BE2C (cell line): ENCODE measurements at regions not wholly inside any gene's neighbourhood (a gene's known extent, or its start where the extent isn't known, plus 50 kb on each side); places are given as distances from the start of the nearest gene placed in this dataset.
"Not testable (repeated sequence)": the region's sequence is repeated elsewhere in the genome, so short reads cannot be mapped to it uniquely, and the experiment has no call there.

ENCODE experiments used
- DNase-seq: peaks from one replicate; pipeline ENCODE4 v3.0.0-alpha.2; 2020
- H3K27me3 ChIP-seq: fragments of 250-450 bp; sonication (Bioruptor Pico); 2 replicates; pipeline ENCODE4 v1.5.1; 2020; ENCODE audit warnings: mild to moderate bottlenecking
- H3K36me3 ChIP-seq: fragments of 250-450 bp; sonication (Bioruptor Pico); 2 replicates; pipeline ENCODE4 v1.5.1; 2020; ENCODE audit warnings: mild to moderate bottlenecking
- H3K4me1 ChIP-seq: fragments of 250-450 bp; sonication (Bioruptor Pico); 2 replicates; pipeline ENCODE4 v1.5.1; 2020
- H3K4me3 ChIP-seq: 2 replicates; pipeline ENCODE4 v1.5.1; 2011; ENCODE audit warnings: low read depth, low read length
- H3K9me3 ChIP-seq: fragments of 250-450 bp; sonication (Bioruptor Pico); 2 replicates; pipeline ENCODE4 v1.5.1; 2020
- TF ChIP-seq, protein P1 (sequence below): IDR thresholded peaks from 2 replicates; pipeline ENCODE4 v1.5.1; 2012; ENCODE audit warnings: mild to moderate bottlenecking, low read depth, low read length

DNA sequence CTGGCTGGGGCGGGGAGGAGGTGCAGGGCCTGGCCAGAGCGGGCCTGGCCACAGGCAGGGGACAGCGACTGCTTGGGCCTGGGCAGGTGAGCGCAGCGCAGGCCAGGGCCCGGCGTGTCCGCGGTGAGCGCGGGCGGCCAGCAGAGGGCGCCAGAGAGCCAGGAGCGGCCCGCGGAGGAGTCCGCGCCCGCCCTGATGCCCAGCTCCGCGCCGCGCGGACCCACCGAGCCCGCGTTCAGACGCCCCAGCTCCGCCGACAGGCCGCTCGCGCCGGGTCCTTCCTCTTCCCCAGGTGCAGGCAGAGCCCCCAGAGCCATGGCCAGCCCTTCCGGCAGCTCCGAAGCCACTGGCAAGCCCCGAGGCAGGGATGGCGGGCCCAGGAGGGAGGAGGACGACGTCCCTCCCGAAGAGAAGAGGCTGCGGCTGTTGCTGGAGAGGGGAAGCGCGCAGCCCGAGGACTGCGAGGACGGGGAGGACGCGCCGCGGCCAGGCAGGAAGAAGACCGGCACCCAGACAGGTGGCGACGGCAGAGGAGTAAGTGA is 171.1 kb upstream of the OSBPL11 start:
- peak; percentile 76 for DNase-seq
- peak overlapping the region; percentile 46 for H3K4me3 ChIP-seq
- not testable (repeated sequence) for H3K36me3 ChIP-seq, H3K4me1 ChIP-seq, H3K27me3 ChIP-seq, H3K9me3 ChIP-seq
- TF ChIP-seq, protein P1, sequence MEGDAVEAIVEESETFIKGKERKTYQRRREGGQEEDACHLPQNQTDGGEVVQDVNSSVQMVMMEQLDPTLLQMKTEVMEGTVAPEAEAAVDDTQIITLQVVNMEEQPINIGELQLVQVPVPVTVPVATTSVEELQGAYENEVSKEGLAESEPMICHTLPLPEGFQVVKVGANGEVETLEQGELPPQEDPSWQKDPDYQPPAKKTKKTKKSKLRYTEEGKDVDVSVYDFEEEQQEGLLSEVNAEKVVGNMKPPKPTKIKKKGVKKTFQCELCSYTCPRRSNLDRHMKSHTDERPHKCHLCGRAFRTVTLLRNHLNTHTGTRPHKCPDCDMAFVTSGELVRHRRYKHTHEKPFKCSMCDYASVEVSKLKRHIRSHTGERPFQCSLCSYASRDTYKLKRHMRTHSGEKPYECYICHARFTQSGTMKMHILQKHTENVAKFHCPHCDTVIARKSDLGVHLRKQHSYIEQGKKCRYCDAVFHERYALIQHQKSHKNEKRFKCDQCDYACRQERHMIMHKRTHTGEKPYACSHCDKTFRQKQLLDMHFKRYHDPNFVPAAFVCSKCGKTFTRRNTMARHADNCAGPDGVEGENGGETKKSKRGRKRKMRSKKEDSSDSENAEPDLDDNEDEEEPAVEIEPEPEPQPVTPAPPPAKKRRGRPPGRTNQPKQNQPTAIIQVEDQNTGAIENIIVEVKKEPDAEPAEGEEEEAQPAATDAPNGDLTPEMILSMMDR, result peak; percentile 35; the same call in 1 of the 2 replicates

DNA sequence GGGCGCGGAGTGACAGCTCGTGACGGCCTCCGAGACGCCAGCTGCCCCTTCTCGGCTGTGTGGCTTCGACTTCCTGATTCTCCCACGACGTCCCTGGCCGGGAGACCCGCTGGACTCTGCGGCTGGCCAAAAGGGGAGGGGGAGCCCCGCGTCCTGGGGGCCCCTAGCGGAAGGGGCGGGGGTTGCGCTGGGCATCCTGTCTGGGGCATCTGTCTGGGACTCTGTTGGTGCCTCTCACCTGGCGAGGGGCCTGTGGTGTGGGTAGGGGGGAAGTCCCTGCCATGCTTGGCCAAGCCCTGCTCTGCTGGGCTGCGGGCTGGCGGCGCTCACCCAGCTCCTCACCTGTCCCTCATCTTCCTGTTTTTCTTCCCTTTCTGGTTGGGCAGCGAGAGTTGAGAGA is 171.6 kb upstream of the OSBPL11 start:
- H3K9me3 ChIP-seq, H3K36me3 ChIP-seq, DNase-seq, H3K27me3 ChIP-seq, H3K4me1 ChIP-seq, H3K4me3 ChIP-seq: not testable (repeated sequence)

DNA sequence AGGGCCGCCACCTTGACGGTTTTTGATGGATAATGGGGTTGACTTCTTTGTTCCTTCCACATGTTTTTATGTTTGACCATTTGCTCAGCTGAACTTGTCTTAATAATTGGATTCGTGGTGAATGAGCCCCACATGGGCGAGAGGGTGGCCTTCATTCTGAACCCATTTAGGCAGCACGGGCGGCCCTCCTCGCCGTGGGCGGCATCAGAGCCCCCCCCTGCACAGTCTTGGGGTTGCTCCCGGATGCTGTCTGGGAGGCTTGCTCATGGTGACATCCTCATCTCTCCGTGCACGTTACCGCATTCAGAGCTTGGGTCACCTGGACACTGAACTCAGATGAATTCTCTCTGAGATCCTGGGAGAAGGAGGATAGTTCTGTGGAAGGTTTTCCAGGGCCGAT is 172.3 kb upstream of the OSBPL11 start:
- no peak overlapping the region for H3K4me3 ChIP-seq
- TF ChIP-seq, protein P1, result no peak

DNA sequence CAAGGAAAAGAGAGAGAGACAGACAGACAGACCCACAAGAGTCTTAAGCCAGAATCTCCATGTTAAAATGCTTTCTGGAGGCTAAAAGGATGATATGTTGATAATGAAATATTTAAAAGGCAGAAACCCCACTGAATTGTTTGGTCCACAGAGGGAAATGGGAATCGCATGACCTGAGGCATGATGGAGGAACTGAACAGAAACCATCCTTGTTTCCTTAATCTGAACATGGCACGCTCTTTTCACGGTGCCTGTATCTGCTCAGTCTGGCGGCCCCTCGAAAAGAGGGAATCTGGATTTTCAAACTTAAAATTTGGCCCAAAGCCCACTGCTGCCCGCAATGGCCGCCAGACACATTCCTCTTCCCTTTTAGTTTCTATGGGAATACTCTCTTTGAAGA is 173.5 kb upstream of the OSBPL11 start:
- H3K9me3 ChIP-seq, DNase-seq, H3K36me3 ChIP-seq, H3K4me3 ChIP-seq, H3K27me3 ChIP-seq, H3K4me1 ChIP-seq: not testable (repeated sequence)

More for the DNA sequence above, 172.3 kb upstream of the OSBPL11 start:
- H3K9me3 ChIP-seq, result no peaks in the 10 kb centered on the region
- H3K27me3 ChIP-seq, result no peaks in the 10 kb centered on the region
- no peaks in the 10 kb centered on the region for H3K4me1 ChIP-seq
- H3K36me3 ChIP-seq, result no peaks in the 10 kb centered on the region
- no peak for DNase-seq

DNA sequence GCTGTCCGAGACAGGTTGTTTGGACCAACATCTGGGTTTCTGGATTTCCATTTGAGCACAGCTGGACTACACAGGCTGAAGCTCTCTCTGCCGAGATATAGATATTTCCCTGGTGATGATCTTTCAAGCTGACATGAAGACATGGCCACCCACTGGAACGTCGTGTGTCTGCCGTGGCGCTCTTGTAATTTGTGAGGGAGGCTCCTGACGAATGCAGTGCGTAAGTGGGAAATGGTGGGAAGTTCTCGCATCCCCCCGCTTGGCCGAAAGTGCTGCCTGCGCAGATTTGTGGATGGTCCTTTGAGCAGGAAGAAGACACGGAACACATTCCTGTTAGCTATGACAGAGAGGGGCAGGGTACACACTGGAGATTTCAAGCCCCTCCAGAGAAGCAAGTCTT is 176.2 kb upstream of the OSBPL11 start:
- not testable (repeated sequence) for H3K9me3 ChIP-seq, H3K27me3 ChIP-seq, H3K4me3 ChIP-seq, DNase-seq, H3K36me3 ChIP-seq, H3K4me1 ChIP-seq

DNA sequence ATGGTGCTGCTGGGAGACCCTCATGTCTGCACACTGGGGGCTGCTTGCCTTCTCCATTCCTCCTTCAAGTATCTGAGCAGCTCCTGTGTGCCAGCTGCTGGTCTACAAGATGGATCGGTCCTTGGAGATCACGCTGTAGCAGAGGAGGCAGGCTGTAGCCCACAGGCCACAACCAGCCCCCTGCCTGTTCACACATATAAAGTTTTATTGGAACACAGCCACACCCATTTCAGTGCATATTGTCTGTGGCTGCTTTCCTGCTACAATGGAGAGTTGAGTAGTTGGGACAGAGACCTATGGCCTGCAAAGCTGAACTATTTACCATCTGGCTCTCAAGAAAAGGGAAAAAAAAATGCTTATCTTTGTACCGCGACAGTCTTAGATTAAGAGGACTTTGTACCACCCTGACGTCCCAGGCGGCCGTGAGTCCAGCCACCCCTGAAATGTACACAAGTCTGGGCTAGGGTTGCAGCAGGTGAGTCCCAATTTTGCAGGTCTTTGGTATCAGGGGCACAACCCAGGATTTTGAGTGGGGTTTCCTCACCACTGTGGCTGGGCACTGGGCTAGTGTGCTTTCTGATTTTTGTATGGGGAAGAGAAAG is 179.2 kb upstream of the OSBPL11 start:
- not testable (repeated sequence) for H3K4me3 ChIP-seq, H3K4me1 ChIP-seq, DNase-seq, H3K9me3 ChIP-seq, H3K36me3 ChIP-seq, H3K27me3 ChIP-seq

DNA sequence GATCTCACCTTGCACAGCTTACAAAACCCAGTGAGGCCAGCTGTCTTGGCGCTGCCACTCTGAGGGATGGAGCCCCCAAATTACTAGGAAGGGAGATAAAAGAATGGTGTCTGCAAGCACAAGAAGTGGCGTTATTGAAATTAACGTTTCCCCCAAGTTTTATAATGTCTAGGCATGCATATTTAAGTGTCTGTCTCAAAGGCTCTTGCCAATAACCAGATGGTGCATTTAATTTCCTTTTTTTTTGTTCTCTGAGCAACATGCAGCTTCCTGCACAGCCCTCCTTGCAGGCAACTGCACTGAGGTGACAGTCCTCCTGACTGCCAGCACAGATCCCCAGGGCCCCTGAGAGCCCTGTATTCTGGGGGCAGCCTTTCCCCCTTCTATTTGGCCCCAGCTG is 179.8 kb upstream of the OSBPL11 start:
- H3K9me3 ChIP-seq, DNase-seq, H3K27me3 ChIP-seq, H3K36me3 ChIP-seq, H3K4me1 ChIP-seq, H3K4me3 ChIP-seq: not testable (repeated sequence)

DNA sequence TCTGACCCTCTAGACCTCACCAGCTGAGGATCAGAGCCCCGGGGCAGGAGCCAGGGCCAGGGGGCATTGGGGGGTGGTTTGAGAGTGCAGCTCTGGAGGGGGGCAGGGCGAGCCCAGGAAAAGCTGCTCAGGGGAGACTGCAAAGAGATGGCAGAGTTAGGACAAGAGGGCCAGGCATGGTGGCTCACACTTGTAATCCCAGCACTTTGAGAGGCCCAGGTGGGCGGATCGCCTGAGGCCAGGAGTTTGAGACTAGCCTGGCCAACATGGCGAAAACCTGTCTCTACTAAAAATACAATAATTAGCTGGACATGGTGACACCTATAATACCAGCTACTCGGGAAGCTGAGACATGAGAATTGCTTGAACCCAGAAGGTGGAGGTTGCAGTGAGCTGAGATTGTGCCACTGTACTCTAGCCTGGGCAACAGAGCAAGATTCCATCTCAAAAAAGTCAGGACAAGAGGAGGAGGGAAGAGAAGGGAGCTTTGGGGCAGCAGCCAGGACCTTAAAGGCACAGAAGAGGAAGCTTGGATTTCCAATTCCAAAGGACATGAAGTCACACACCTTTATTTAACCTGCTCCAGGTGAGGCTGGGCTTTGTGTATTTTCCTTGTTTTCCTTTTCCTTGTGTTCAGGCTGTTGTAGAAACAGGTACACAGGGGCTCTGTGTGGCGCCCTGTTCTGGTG is 180.5 kb upstream of the OSBPL11 start:
- H3K36me3 ChIP-seq, H3K4me1 ChIP-seq, H3K9me3 ChIP-seq, H3K4me3 ChIP-seq, H3K27me3 ChIP-seq, DNase-seq: not testable (repeated sequence)

DNA sequence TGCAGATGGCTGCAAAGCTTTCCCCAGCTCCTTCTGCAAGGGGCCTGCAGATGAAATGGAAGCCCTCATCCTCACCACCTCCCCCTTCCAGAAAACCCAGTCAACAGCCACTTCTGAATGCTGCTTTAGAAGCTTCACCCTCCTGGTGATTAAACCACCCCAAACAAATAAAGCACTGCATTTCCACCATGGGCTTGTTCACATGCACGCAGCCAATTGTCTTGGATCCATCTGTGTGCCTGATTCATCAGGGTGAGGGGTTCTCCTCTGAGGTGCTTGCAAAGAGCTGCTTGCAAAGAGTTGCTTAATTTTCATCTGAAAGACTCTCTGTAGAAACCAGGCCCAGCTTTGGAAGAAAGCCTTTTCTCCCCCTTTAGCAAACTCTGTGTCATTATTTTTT is 184.0 kb upstream of the OSBPL11 start:
- H3K4me3 ChIP-seq, H3K4me1 ChIP-seq, H3K36me3 ChIP-seq, H3K9me3 ChIP-seq, H3K27me3 ChIP-seq, DNase-seq: not testable (repeated sequence)

DNA sequence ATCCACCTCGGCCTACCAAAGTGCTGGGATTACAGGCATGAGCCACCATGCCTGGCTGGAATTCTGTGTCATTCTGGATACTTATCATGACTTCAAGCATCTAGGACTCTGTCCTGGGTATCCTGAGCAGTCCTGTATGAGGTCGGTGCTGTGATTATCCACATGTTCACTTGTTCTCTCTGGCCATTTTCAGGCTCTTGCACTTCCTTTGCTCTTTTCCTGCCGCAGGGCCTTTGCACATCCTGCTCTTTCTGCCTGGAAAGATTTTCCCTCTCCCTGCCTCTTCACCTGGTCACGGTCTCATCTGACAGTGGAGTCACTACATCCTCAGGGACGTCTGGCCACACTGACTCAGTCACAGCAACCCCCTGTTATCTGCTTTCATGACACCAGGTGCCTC is 184.6 kb upstream of the OSBPL11 start:
- H3K4me1 ChIP-seq, DNase-seq, H3K36me3 ChIP-seq, H3K4me3 ChIP-seq, H3K9me3 ChIP-seq, H3K27me3 ChIP-seq: not testable (repeated sequence)

DNA sequence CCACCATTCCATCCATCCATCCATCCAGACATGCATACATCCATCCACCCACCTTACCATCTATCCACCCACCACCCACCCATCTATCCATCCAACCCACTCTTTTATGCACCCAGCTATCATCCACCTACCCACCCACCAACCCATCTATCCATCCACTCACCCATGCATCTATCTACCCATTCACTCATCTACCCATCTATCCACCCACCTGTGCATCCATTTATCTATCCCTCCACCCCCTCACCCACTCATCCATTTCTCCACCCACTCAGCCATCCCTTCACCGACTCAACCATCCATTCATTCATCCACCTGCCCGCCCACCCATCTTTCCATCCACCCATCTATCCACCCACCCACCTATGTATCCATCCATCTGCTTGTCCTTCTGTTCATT is 186.4 kb upstream of the OSBPL11 start:
- H3K27me3 ChIP-seq, H3K36me3 ChIP-seq, H3K9me3 ChIP-seq, H3K4me3 ChIP-seq, DNase-seq, H3K4me1 ChIP-seq: not testable (repeated sequence)

DNA sequence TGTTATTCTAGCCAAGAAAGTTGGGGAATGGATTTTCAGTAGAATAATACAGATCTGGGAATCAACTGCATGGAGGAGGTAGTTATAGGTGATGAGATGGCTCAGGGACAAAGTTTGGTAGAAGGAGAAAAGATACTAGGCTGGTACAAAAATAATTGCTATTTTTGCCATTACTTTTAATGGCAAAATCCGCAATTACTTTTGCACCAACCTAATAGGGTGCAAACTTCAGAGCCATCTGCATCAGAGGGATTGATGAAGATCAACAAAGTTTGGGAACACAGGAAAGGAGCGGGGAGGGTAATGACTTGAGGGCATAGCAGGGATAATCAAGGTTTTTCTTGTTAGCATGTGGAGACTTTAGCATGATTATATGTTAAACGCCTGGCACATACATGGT is 178.7 kb upstream of the ROPN1B start:
- not testable (repeated sequence) for DNase-seq, H3K36me3 ChIP-seq, H3K9me3 ChIP-seq, H3K27me3 ChIP-seq, H3K4me3 ChIP-seq, H3K4me1 ChIP-seq

DNA sequence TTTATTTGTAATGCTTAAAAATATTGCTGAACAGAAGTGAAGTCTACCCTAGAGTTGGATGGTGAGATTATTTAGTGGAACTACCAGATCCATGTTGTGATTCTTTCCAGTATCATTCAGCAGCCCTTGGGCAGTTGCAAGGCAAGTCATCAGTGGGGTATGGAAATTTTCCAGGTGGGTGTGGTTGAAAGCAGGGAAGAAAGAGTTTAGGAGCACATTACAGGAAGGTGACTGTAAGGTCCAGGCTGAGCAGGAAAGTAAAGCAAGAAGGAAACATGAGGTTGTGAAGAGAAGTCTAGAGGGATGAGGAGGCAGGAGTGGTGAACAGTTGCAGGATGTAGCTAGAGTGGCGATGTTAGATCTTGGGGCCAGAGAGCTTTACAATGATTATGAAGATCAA is 178.0 kb upstream of the ROPN1B start:
- not testable (repeated sequence) for H3K36me3 ChIP-seq, H3K4me3 ChIP-seq, H3K4me1 ChIP-seq, H3K9me3 ChIP-seq, DNase-seq, H3K27me3 ChIP-seq

DNA sequence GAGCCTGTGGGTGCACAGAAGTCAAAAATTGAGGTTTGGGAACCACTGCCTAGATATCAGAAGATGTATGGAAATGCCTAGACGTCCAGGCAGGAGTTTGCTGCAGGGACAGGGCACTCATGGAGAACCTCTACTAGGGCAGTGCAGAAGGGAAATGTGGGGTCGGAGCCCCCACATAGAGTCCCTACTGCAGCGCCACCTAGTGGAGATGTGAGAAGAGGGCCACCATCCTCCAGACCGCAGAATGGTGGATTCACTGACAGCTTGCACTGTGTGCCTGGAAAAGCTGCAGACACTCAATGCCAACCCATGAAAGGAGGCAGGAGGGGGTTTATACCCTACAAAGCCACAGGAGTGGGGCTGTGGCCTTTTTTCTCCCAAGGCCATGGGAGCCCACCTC is 159.0 kb upstream of the ROPN1B start:
- H3K27me3 ChIP-seq, H3K36me3 ChIP-seq, H3K4me3 ChIP-seq, DNase-seq, H3K4me1 ChIP-seq, H3K9me3 ChIP-seq: not testable (repeated sequence)
